SK-N-SH (cell line): ENCODE measurements at regions not wholly inside any gene's neighbourhood (a gene's known extent, or its start where the extent isn't known, plus 50 kb on each side); places are given as distances from the start of the nearest gene placed in this dataset.

Experiments
- CTCF ChIP-seq: fragments of 200-600 bp; sonication (generic); IDR thresholded peaks from 2 replicates; pipeline ENCODE4 v1.6.1; 2017; ENCODE audit warnings: antibody characterized with exemption, mild to moderate bottlenecking, moderate library complexity
- EP300 ChIP-seq, 2 experiments: IDR thresholded peaks; 2 replicates each; pipeline versions ENCODE4 v1.4.0 to v1.6.1; 2012; ENCODE audit warnings: borderline replicate concordance in 1 of 2, low read depth in 1 of 2, low read length in 1 of 2
- EZH2phosphoT487 ChIP-seq: fragments of 200-600 bp; sonication (generic); IDR thresholded peaks from 2 replicates; pipeline ENCODE4 v1.6.1; 2017; ENCODE audit warnings: low read depth, mixed run types, mild to moderate bottlenecking, antibody characterized with exemption, moderate library complexity, borderline replicate concordance
- JUND ChIP-seq: IDR thresholded peaks from 2 replicates; pipeline ENCODE4 v1.4.0; 2012
- MAX ChIP-seq: IDR thresholded peaks from 2 replicates; pipeline ENCODE4 v1.4.0; 2012; ENCODE audit warnings: low read depth
- NFIC ChIP-seq: IDR thresholded peaks from 2 replicates; pipeline ENCODE4 v1.4.0; 2012; ENCODE audit warnings: borderline replicate concordance
- POLR2AphosphoS5 ChIP-seq: IDR thresholded peaks from 2 replicates; pipeline ENCODE4 v1.6.1; 2012; ENCODE audit warnings: low read depth, low read length
- REST ChIP-seq: IDR thresholded peaks from 2 replicates; pipeline ENCODE4 v1.6.1; 2012; ENCODE audit warnings: mild to moderate bottlenecking, low read depth, low read length, moderate library complexity
- RXRA ChIP-seq: IDR thresholded peaks from 2 replicates; pipeline ENCODE4 v1.4.0; 2012; ENCODE audit warnings: low read depth, mild to moderate bottlenecking, borderline replicate concordance
- SIN3A ChIP-seq: IDR thresholded peaks from 2 replicates; pipeline ENCODE4 v1.6.1; 2012; ENCODE audit warnings: low read depth, mild to moderate bottlenecking, low read length, moderate library complexity, borderline replicate concordance
- TAF1 ChIP-seq: IDR thresholded peaks from 2 replicates; pipeline ENCODE4 v1.6.1; 2012; ENCODE audit warnings: low read depth, mild to moderate bottlenecking, low read length, moderate library complexity, borderline replicate concordance
- TCF12 ChIP-seq: IDR thresholded peaks from 2 replicates; pipeline ENCODE4 v1.4.0; 2012
- USF1 ChIP-seq: IDR thresholded peaks from 2 replicates; pipeline ENCODE4 v1.4.0; 2012; ENCODE audit warnings: low read depth, borderline replicate concordance
- ZBTB33 ChIP-seq: IDR thresholded peaks from 2 replicates; pipeline ENCODE4 v1.4.0; 2012; ENCODE audit warnings: low read depth, borderline replicate concordance

GRCh38 chr16:86051368-86052114 lies 152.6 kb downstream of the IRF8 start:
- TF ChIP-seq CTCF (no peak), EZH2phosphoT487 (no peak), MAX (no peak), TAF1 (no peak), EP300 (IDR thresholded peaks at IDR 0.05; ENCODE audit: borderline replicate concordance in 1 of 2, low read depth in 1 of 2, low read length in 1 of 2) (no peak), JUND (no peak), USF1 (no peak), SIN3A (no peak), ZBTB33 (no peak), REST (no peak), POLR2AphosphoS5 (no peak), TCF12 (no peak), NFIC (no peak), RXRA (no peak)
